HG03442 (cell line): ENCODE measurements at regions not wholly inside any gene's neighbourhood (a gene's known extent, or its start where the extent isn't known, plus 50 kb on each side); places are given as distances from the start of the nearest gene placed in this dataset.
"Not testable (repeated sequence)": the region's sequence is repeated elsewhere in the genome, so short reads cannot be mapped to it uniquely, and the experiment has no call there.

ENCODE experiments used
- ATAC-seq: cut with Tn5 transposase; IDR thresholded peaks from one replicate; pipeline ENCODE4 v1.9.1; 2021; ENCODE audit warnings: mild to moderate bottlenecking, moderate library complexity; ENCODE audit not compliant: unreplicated experiment

- no peak for ATAC-seq
Observed at GRCh38 chr1:168825129-168825528, 96.1 kb upstream of the DPT start.

GRCh38 chr1:168825820-168826219, 96.8 kb upstream of the DPT start:
- ATAC-seq: no peak

GRCh38 chr1:168826269-168826668, 97.3 kb upstream of the DPT start:
- no peak for ATAC-seq

- no peak for ATAC-seq
Observed at GRCh38 chr1:168827557-168827956, 98.6 kb upstream of the DPT start.

GRCh38 chr1:168829876-168830275, 100.9 kb upstream of the DPT start:
- ATAC-seq: no peak

- no peak for ATAC-seq
Observed at GRCh38 chr1:168830562-168830961, 101.6 kb upstream of the DPT start.

- ATAC-seq: no peak
Observed at GRCh38 chr1:168832661-168833060, 103.7 kb upstream of the DPT start.

GRCh38 chr1:168833362-168833761, 104.4 kb upstream of the DPT start:
- no peak for ATAC-seq

GRCh38 chr1:168833801-168834224, 104.8 kb upstream of the DPT start:
- ATAC-seq: no peak

GRCh38 chr1:168834225-168834872, 105.3 kb upstream of the DPT start:
- ATAC-seq: no peak

GRCh38 chr1:168835176-168835575, 106.2 kb upstream of the DPT start:
- no peak for ATAC-seq

- ATAC-seq: no peak
Observed at GRCh38 chr1:168835791-168836190, 106.8 kb upstream of the DPT start.

- no peak for ATAC-seq
Observed at GRCh38 chr1:168836469-168836868, 107.5 kb upstream of the DPT start.

- not testable (repeated sequence) for ATAC-seq
Observed at GRCh38 chr1:168837230-168837629, 108.2 kb upstream of the DPT start.

GRCh38 chr1:168842306-168842705, 113.3 kb upstream of the DPT start:
- ATAC-seq: no peak

GRCh38 chr1:168842916-168843315, 113.9 kb upstream of the DPT start:
- ATAC-seq: no peak

- no peak for ATAC-seq
Observed at GRCh38 chr1:168843401-168843800, 114.4 kb upstream of the DPT start.

- ATAC-seq: no peak
Observed at GRCh38 chr1:168843950-168844349, 114.9 kb upstream of the DPT start.

- no peak for ATAC-seq
Observed at GRCh38 chr1:168845140-168845539, 116.1 kb upstream of the DPT start.

- ATAC-seq: no peak
Observed at GRCh38 chr1:168848051-168848450, 119.0 kb upstream of the DPT start.

- ATAC-seq: no peak
Observed at GRCh38 chr1:168861421-168862004, 132.5 kb upstream of the DPT start.

GRCh38 chr1:168863772-168864171, 134.8 kb upstream of the DPT start:
- no peak for ATAC-seq

- ATAC-seq: no peak
Observed at GRCh38 chr1:168864266-168864665, 135.3 kb upstream of the DPT start.
